ENCODE measurements at regions not wholly inside any gene's neighbourhood (a gene's known extent, or its start where the extent isn't known, plus 50 kb on each side); places are given as distances from the start of the nearest gene placed in this dataset.

DNA sequence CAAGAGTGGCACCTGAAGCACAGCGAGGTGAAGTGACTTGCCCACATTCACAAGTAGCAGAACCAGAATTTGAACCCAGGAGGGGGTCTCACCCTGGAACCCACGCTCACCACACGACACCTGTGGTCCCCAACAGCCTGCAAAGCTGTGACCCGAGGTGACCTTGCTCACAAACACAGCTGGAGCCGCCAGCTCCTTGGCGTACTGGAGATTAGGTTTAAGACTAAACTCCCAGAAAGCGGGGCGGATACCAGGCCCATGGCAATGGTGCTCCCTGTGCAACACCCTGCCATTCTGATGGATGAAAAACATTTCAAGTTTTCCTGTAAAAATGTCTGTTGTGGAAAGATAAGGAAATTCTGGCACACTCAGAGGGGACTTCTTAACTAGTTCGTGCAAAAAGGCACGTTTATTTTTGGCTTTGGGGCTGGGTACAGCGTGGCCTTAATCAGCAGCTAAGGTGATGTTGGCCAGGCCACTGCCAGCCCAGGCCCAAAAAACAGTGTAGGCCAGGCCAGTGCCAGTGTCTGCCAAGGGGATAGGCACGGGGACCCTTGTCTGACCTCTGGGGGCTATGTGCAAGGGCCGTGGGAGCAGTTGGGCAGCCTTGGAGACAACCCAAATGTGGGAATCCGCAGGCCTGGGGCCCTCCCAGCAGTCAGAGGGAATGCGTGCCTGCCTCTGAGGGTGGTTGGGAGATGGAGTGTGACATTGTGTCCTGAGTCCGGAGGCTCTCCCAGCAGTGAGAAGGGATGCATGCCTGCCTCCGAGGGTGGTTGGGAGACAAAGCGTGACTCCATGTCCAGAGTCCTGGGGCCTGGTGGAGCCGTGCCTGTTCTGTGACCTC, 185.0 kb upstream of the HS6ST1 start:
- no peak for ATAC-seq
- H3K36me3 ChIP-seq (ENCODE audit: insufficient read depth in 1 of 2, low read depth in 1 of 2) = no peaks in the 10 kb centered on the region
- no peaks in the 10 kb centered on the region for H3K9me3 ChIP-seq
- WGBS, 3 donors = 72 to 80% (median 78%) methylated on average over 19 of the region's 19 CpGs
- TF ChIP-seq, protein P1, sequence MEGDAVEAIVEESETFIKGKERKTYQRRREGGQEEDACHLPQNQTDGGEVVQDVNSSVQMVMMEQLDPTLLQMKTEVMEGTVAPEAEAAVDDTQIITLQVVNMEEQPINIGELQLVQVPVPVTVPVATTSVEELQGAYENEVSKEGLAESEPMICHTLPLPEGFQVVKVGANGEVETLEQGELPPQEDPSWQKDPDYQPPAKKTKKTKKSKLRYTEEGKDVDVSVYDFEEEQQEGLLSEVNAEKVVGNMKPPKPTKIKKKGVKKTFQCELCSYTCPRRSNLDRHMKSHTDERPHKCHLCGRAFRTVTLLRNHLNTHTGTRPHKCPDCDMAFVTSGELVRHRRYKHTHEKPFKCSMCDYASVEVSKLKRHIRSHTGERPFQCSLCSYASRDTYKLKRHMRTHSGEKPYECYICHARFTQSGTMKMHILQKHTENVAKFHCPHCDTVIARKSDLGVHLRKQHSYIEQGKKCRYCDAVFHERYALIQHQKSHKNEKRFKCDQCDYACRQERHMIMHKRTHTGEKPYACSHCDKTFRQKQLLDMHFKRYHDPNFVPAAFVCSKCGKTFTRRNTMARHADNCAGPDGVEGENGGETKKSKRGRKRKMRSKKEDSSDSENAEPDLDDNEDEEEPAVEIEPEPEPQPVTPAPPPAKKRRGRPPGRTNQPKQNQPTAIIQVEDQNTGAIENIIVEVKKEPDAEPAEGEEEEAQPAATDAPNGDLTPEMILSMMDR (IDR thresholded peaks at IDR 0.05) = no peak
- DNase-seq = no peak
- no peaks in the 10 kb centered on the region for H3K27me3 ChIP-seq (ENCODE audit: insufficient read depth in 3 of 3, low read length in 2 of 3)
- intact Hi-C loops (cut with DNase I) = no loop called here
- no peaks in the 10 kb centered on the region for H3K4me1 ChIP-seq
- H3K27ac ChIP-seq = no peak overlapping the region
- no peak overlapping the region for H3K4me3 ChIP-seq

DNA sequence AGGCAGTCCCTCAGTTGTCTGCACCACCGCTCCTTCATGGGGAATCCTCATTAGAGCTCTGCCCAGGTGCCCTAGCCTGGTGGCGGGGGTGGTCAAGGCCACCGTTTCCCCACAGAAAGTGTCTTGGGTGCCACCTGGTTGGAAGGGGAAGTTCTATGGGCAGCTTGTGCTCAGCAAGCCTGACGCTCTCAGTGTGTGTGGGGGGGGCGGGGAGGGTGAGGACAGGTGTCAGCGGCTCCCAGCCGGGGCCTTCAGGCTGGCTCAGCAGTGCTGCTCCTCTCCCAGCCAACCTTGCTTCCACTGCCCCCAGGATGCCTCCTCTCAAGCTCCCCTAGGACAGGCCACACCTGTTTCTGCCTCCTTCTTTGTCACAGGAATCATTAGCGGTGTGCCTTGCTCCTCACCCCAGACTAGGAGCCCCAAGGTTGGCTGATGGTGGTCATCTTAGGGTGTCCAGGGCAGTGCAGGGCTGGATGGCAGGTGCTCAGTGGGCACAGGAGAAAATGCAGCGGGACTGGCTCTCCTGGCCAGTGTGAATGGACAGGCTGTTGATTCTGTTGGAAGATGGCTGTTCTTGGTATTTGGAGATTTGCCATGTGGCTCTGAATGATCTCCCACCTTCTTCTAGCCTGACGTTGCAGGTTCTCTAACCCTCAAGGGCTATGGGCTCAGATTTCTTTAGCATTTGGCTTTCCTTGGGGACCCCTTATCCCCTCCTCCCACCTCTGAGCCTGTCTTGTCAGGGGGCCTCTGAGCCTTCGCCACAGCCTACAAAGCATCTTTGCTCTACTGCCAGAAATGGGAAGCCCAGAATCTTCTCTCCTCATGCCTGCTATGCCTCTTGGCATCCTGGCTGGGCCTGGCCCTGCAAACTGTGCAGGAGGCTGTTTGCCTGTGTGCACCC, 185.8 kb upstream of the HS6ST1 start:
- intact Hi-C loops (cut with DNase I) = no loop called here
- Histone ChIP-seq H3K4me1 (no peaks in the 10 kb centered on the region), H3K4me3 (no peak overlapping the region), H3K27ac (no peak overlapping the region), H3K27me3 (ENCODE audit: insufficient read depth in 3 of 3, low read length in 2 of 3) (no peaks in the 10 kb centered on the region), H3K36me3 (ENCODE audit: insufficient read depth in 1 of 2, low read depth in 1 of 2) (no peaks in the 10 kb centered on the region), H3K9me3 (no peaks in the 10 kb centered on the region)
- no peak for ATAC-seq
- TF ChIP-seq, protein P1 (IDR thresholded peaks at IDR 0.05) = no peak
- no peak for DNase-seq
- 85 to 97% (median 94%) methylated on average over 10 to 11 of the region's 11 CpGs for WGBS, 3 donors

DNA sequence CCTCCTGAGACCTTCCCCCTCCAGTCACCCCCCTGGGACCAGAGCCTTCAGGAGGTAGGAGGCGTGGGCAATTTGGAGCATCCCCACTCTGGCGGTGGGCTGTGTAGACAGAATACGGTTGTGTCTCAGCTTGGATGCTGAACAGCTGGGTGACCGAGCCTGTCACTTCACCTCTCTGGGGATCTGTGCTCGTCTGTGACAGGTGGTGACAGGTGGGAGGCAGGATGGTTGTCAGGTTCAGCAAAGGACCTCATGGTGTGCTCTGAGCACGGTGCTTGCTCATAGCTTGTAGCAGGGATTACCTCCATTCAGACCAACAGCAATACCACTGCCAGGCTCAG, 186.5 kb upstream of the HS6ST1 start:
- ATAC-seq = no peak

DNA sequence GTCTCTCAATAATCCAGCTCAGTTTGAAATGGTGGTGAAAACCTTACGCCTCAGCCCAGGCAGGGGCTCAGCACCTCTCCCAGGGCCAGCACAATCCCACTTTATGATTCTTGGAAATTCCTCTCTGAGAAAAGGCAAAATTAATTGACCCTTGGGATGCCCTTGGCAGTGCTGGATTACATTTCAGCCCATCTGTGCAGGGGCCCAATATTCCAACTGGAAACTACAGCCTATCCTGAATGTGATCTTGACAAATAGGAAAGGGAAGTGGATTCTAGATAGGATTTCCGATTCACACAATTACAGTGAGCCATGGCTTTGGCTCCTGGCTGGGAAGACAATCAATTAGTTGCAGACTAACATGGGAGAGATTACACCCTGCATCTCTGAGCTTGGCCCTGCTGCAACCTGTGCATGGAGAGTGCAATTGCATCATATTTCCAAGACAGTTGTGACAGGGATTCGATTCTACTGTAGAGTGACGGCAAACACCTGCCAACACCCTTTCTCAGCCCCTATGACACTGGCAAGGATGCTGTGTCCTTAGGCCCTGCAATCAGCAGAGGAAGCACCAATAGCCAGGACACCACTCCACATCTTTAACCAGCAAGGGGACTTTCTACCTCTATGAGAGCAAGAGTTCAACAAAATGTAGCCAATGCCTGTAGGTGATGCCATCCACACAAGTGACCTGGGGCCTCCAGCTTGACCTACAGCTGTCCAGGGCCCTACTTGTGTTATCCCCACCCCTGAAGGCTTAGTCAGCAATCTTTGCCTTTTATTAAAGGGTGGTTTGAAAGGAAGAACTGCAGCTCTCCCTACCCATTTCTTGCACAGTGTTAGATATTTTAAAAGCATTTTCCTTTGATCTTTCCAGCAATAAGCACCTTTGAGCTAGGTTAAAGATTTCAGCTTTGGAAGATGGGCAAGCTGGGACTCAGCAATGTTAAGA, 187.2 kb upstream of the HS6ST1 start:
- Histone ChIP-seq H3K4me1 (no peaks in the 10 kb centered on the region), H3K27ac (no peak overlapping the region), H3K36me3 (ENCODE audit: insufficient read depth in 1 of 2, low read depth in 1 of 2) (no peaks in the 10 kb centered on the region), H3K9me3 (no peaks in the 10 kb centered on the region), H3K27me3 (ENCODE audit: insufficient read depth in 3 of 3, low read length in 2 of 3) (no peaks in the 10 kb centered on the region), H3K4me3 (no peak overlapping the region)
- no peak for ATAC-seq
- no peak for DNase-seq
- 39 to 40% (median 40%) methylated on average over 4 of the region's 4 CpGs for WGBS, 3 donors
- intact Hi-C loops (cut with DNase I) = no loop called here
- TF ChIP-seq, protein P1 (IDR thresholded peaks at IDR 0.05) = no peak

More for the DNA sequence above, 186.5 kb upstream of the HS6ST1 start:
- Histone ChIP-seq H3K27me3 (ENCODE audit: insufficient read depth in 3 of 3, low read length in 2 of 3) (no peaks in the 10 kb centered on the region), H3K27ac (no peak overlapping the region), H3K4me3 (no peak overlapping the region), H3K9me3 (no peaks in the 10 kb centered on the region), H3K4me1 (no peaks in the 10 kb centered on the region), H3K36me3 (ENCODE audit: insufficient read depth in 1 of 2, low read depth in 1 of 2) (no peaks in the 10 kb centered on the region)
- no peak for DNase-seq
- WGBS, 3 donors = 47 to 70% (median 58%) methylated on average over 6 of the region's 6 CpGs
- TF ChIP-seq, protein P1 (IDR thresholded peaks at IDR 0.05) = no peak
- intact Hi-C loops (cut with DNase I) = no loop called here

Measured in psoas muscle (tissue), 7 donors.